ENCODE measurements at regions not wholly inside any gene's neighbourhood (a gene's known extent, or its start where the extent isn't known, plus 50 kb on each side); places are given as distances from the start of the nearest gene placed in this dataset.
"Not testable (repeated sequence)": the region's sequence is repeated elsewhere in the genome, so short reads cannot be mapped to it uniquely, and the experiment has no call there.

- no peak for DNase-seq
- no peak for TF ChIP-seq CTCF (IDR thresholded peaks at IDR 0.05; ENCODE audit: low read depth, low read length, missing control alignments)
- no peak overlapping the region for H3K27ac ChIP-seq
- H3K27me3 ChIP-seq (replicated peaks), result no peaks in the 10 kb centered on the region
- no peaks in the 10 kb centered on the region for H3K36me3 ChIP-seq (replicated peaks)
- in situ Hi-C loops (cut with HindIII; ENCODE audit: low pct_ligation_motif_present, low sequenced_read_pairs), result no loop called here
- no peak overlapping the region for H3K4me3 ChIP-seq (ENCODE audit: low read depth, low read length)
Measured at GRCh38 chr12:56872366-56872765, 61.8 kb downstream of the SDR9C7 start.

GRCh38 chr12:56867216-56867615 lies 67.0 kb downstream of the SDR9C7 start:
- TF ChIP-seq CTCF (IDR thresholded peaks at IDR 0.05; ENCODE audit: low read depth, low read length, missing control alignments), result no peak
- in situ Hi-C loops (cut with HindIII; ENCODE audit: low pct_ligation_motif_present, low sequenced_read_pairs), result no loop called here
- no peak for DNase-seq
- Histone ChIP-seq H3K27ac (no peak overlapping the region), H3K4me3 (ENCODE audit: low read depth, low read length) (no peak overlapping the region), H3K36me3 (replicated peaks) (no peaks in the 10 kb centered on the region), H3K27me3 (replicated peaks) (no peaks in the 10 kb centered on the region)

GRCh38 chr12:56866493-56866892 lies 67.7 kb downstream of the SDR9C7 start:
- Histone ChIP-seq H3K27ac (no peak overlapping the region), H3K36me3 (replicated peaks) (no peaks in the 10 kb centered on the region), H3K27me3 (replicated peaks) (no peaks in the 10 kb centered on the region), H3K4me3 (ENCODE audit: low read depth, low read length) (no peak overlapping the region)
- in situ Hi-C loops (cut with HindIII; ENCODE audit: low pct_ligation_motif_present, low sequenced_read_pairs), result no loop called here
- TF ChIP-seq CTCF (IDR thresholded peaks at IDR 0.05; ENCODE audit: low read depth, low read length, missing control alignments), result no peak
- DNase-seq, result no peak

- no peak for TF ChIP-seq CTCF (IDR thresholded peaks at IDR 0.05; ENCODE audit: low read depth, low read length, missing control alignments)
Measured at GRCh38 chr12:56864318-56864717, 69.9 kb downstream of the SDR9C7 start.

GRCh38 chr12:56863789-56864188 lies 70.4 kb downstream of the SDR9C7 start:
- Histone ChIP-seq H3K4me3 (ENCODE audit: low read depth, low read length) (no peak overlapping the region), H3K36me3 (replicated peaks) (no peaks in the 10 kb centered on the region), H3K27me3 (replicated peaks) (no peaks in the 10 kb centered on the region), H3K27ac (no peak overlapping the region)
- no peak for DNase-seq
- in situ Hi-C loops (cut with HindIII; ENCODE audit: low pct_ligation_motif_present, low sequenced_read_pairs), result no loop called here
- no peak for TF ChIP-seq CTCF (IDR thresholded peaks at IDR 0.05; ENCODE audit: low read depth, low read length, missing control alignments)

More at GRCh38 chr12:56864318-56864717, 69.9 kb downstream of the SDR9C7 start:
- DNase-seq, result no peak
- no peak overlapping the region for H3K27ac ChIP-seq
- H3K36me3 ChIP-seq (replicated peaks), result no peaks in the 10 kb centered on the region
- in situ Hi-C loops (cut with HindIII; ENCODE audit: low pct_ligation_motif_present, low sequenced_read_pairs), result no loop called here
- no peak overlapping the region for H3K4me3 ChIP-seq (ENCODE audit: low read depth, low read length)
- H3K27me3 ChIP-seq (replicated peaks), result no peaks in the 10 kb centered on the region

GRCh38 chr12:56862264-56862663 lies 71.9 kb downstream of the SDR9C7 start:
- Histone ChIP-seq H3K36me3 (replicated peaks) (no peaks in the 10 kb centered on the region), H3K27ac (no peak overlapping the region), H3K4me3 (ENCODE audit: low read depth, low read length) (no peak overlapping the region), H3K27me3 (replicated peaks) (no peaks in the 10 kb centered on the region)
- in situ Hi-C loops (cut with HindIII; ENCODE audit: low pct_ligation_motif_present, low sequenced_read_pairs), result no loop called here
- DNase-seq, result no peak
- no peak for TF ChIP-seq CTCF (IDR thresholded peaks at IDR 0.05; ENCODE audit: low read depth, low read length, missing control alignments)

- H3K27me3 ChIP-seq (replicated peaks); in situ Hi-C loops (cut with HindIII; ENCODE audit: low pct_ligation_motif_present, low sequenced_read_pairs); H3K36me3 ChIP-seq (replicated peaks); DNase-seq; H3K4me3 ChIP-seq (ENCODE audit: low read depth, low read length); H3K27ac ChIP-seq: not testable (repeated sequence)
Measured at GRCh38 chr12:56853392-56853978, 80.7 kb downstream of the SDR9C7 start.
